ENCODE measurements at regions not wholly inside any gene's neighbourhood (a gene's known extent, or its start where the extent isn't known, plus 50 kb on each side); places are given as distances from the start of the nearest gene placed in this dataset.

- H3K27ac ChIP-seq: no peak overlapping the region
- TF ChIP-seq CTCF (IDR thresholded peaks at IDR 0.05): no peak
- TF ChIP-seq ZFX (IDR thresholded peaks at IDR 0.05; ENCODE audit: borderline replicate concordance): no peak
Measured at GRCh38 chr2:200253639-200254038, 52.9 kb upstream of the SPATS2L start.

- H3K27ac ChIP-seq: no peak overlapping the region
- TF ChIP-seq CTCF (IDR thresholded peaks at IDR 0.05) (no peak), ZFX (IDR thresholded peaks at IDR 0.05; ENCODE audit: borderline replicate concordance) (no peak)
Measured at GRCh38 chr2:200254773-200255172, 51.7 kb upstream of the SPATS2L start.

- no peak overlapping the region for H3K27ac ChIP-seq
- TF ChIP-seq CTCF (IDR thresholded peaks at IDR 0.05): no peak
- TF ChIP-seq ZFX (IDR thresholded peaks at IDR 0.05; ENCODE audit: borderline replicate concordance): no peak
Measured at GRCh38 chr2:200255549-200255948, 50.9 kb upstream of the SPATS2L start.
